IPS-18a (cell line): ENCODE measurements at regions not wholly inside any gene's neighbourhood (a gene's known extent, or its start where the extent isn't known, plus 50 kb on each side); places are given as distances from the start of the nearest gene placed in this dataset.

Experiments used
- H3K27ac ChIP-seq: one replicate; pipeline ENCODE4 v1.5.1; 2013; ENCODE audit warnings: low read length
- H3K27me3 ChIP-seq: one replicate; pipeline ENCODE4 v1.6.1; 2013; ENCODE audit warnings: mild to moderate bottlenecking, low read length; ENCODE audit not compliant: control insufficient read depth, insufficient read depth
- H3K36me3 ChIP-seq: one replicate; pipeline ENCODE4 v1.6.1; 2013; ENCODE audit warnings: low read depth, low read length; ENCODE audit not compliant: control insufficient read depth
- H3K4me1 ChIP-seq: one replicate; pipeline ENCODE4 v1.6.1; 2013; ENCODE audit warnings: low read depth, low read length; ENCODE audit not compliant: control insufficient read depth
- H3K4me3 ChIP-seq: one replicate; pipeline ENCODE4 v1.5.1; 2013; ENCODE audit warnings: low read length
- H3K9ac ChIP-seq: one replicate; pipeline ENCODE4 v1.6.1; 2013; ENCODE audit warnings: mild to moderate bottlenecking, low read length, moderate library complexity
- H3K9me3 ChIP-seq: one replicate; pipeline ENCODE4 v1.6.1; 2013; ENCODE audit warnings: low read depth, low read length; ENCODE audit not compliant: control insufficient read depth

DNA sequence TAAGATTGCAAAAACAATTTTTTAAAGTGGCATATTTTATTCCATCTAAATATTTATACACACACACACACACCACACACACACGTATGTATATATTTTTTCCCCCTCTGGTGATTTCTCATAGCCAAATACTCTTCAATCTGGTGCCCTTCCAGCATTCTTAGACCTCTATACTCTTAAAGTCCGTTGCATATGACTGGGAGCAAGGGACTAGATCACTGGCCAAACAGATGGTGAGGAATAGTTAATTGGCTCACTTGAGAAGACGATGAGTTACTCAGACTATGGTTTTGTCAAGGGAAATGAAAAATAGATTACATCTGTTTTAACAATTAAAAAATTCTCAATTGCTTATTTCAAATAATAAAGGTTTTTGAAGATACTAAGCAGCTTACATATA lies 512.5 kb upstream of the LRRTM4 start:
- no peak overlapping the region for H3K27ac ChIP-seq
- no peaks in the 10 kb centered on the region for H3K36me3 ChIP-seq
- peaks cover 17% of the 10 kb centered on the region for H3K9me3 ChIP-seq
- H3K27me3 ChIP-seq = no peaks in the 10 kb centered on the region
- peaks cover 13% of the 10 kb centered on the region for H3K4me1 ChIP-seq
- no peak overlapping the region for H3K4me3 ChIP-seq
- H3K9ac ChIP-seq = no peak overlapping the region

DNA sequence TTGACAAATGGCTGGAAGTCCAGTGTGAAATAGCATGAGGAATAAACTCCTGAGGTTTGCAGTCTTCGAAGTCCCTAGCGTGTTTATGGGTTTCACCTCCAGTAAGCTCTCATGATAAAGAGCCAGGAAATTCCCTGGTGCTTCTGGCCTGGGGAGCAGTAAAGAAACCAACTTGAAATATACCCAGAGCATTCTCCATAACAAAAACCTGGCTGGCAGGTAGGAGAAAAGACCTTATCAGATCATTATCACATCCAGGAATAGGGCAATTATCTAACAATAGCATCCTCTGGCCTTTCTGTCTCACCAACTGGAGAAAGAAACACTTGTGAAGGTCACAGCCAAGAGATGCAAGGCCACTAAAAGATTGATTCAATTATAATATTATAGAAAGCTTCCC lies 513.6 kb upstream of the LRRTM4 start:
- H3K27me3 ChIP-seq = no peaks in the 10 kb centered on the region
- no peaks in the 10 kb centered on the region for H3K36me3 ChIP-seq
- H3K4me3 ChIP-seq = no peak overlapping the region
- H3K9ac ChIP-seq = no peak overlapping the region
- H3K9me3 ChIP-seq = peaks cover 7% of the 10 kb centered on the region
- H3K4me1 ChIP-seq = peaks cover 13% of the 10 kb centered on the region
- no peak overlapping the region for H3K27ac ChIP-seq

DNA sequence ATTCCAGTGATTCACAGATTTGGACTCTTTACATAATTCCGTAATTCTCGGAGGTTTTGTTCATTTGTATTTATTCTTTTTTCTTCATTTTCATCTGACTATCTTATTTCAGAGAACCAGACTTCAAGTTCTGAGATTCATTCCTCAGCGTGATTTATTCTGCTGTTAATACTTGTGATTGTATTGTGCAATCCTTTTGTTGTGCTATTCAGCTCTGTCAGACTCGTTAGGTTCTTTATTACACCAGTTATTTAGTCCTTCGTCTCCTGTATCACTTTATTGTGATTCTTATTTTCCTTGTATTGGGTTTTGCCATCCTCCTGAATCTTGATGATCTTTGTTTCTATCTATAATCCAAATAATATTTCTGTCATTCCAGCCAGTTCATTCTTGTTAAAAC lies 529.3 kb upstream of the LRRTM4 start:
- Histone ChIP-seq H3K9me3 (peaks cover 3% of the 10 kb centered on the region), H3K9ac (no peak overlapping the region), H3K4me3 (no peak overlapping the region), H3K4me1 (no peaks in the 10 kb centered on the region), H3K27ac (no peak overlapping the region), H3K36me3 (no peaks in the 10 kb centered on the region), H3K27me3 (no peaks in the 10 kb centered on the region)

DNA sequence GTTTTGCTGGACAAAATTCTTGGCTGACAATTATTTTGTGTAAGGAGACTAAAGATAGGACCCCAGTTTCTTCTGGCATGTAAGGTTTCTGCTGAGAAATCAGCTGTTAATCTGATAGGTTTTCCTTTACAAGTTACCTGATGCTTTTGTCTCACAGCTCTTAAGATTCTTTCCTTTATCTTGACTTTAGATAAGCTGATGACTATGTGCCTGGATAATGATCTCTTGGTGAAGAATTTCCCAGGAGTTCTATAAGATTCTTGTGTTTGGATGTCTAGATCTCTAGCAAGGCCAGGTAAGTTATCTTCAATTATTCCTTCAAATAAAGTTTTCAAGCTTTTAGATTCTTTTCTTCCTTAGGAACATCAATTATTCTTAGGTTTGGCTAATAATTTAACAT lies 534.8 kb upstream of the LRRTM4 start:
- Histone ChIP-seq H3K27ac (no peak overlapping the region), H3K9me3 (no peaks in the 10 kb centered on the region), H3K4me1 (no peaks in the 10 kb centered on the region), H3K9ac (no peak overlapping the region), H3K27me3 (no peaks in the 10 kb centered on the region), H3K36me3 (no peaks in the 10 kb centered on the region), H3K4me3 (no peak overlapping the region)

DNA sequence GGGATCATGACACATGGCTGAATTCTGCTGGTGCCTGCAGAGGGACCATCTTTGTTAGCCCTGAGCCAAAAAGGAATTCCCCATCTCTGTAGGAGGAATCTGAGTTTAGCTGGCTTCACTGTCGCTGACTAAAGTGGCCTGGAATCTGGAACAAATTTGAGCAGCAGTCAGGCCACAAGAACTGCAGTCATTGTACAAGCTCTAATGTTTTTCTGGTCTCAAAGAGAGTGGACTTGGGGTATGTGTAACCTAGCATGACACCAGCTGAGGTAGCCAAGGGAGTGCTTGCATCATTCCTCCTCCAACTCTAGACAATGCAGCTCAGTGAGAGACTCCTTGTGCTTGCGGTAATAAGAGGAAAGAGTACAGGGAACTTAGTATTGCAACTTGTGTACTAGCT lies 539.1 kb upstream of the LRRTM4 start:
- H3K27ac ChIP-seq = no peak overlapping the region
- H3K9ac ChIP-seq = no peak overlapping the region
- no peaks in the 10 kb centered on the region for H3K36me3 ChIP-seq
- no peaks in the 10 kb centered on the region for H3K9me3 ChIP-seq
- no peak overlapping the region for H3K4me3 ChIP-seq
- no peaks in the 10 kb centered on the region for H3K27me3 ChIP-seq
- no peaks in the 10 kb centered on the region for H3K4me1 ChIP-seq

DNA sequence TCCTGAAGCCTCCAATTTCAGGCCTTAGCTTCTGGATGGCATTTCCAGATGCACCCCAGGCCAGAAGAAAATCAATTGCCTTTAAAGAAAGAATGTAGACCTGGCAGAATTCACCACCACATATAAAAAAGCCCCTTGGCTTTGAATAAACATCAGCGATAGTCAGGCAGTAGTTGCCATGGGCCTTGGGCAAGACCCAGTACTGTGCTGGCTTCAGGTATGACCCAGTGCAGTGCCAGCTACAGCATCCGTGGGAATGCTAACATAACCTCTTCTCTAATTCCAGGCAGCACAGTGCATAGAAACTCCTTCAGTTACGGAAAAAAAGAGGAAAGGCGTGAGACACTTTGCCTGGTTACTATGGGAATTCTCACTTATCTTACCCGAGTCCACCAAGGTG lies 539.6 kb upstream of the LRRTM4 start:
- Histone ChIP-seq H3K9ac (no peak overlapping the region), H3K4me1 (no peaks in the 10 kb centered on the region), H3K27ac (no peak overlapping the region), H3K4me3 (no peak overlapping the region), H3K9me3 (no peaks in the 10 kb centered on the region), H3K27me3 (no peaks in the 10 kb centered on the region), H3K36me3 (no peaks in the 10 kb centered on the region)

DNA sequence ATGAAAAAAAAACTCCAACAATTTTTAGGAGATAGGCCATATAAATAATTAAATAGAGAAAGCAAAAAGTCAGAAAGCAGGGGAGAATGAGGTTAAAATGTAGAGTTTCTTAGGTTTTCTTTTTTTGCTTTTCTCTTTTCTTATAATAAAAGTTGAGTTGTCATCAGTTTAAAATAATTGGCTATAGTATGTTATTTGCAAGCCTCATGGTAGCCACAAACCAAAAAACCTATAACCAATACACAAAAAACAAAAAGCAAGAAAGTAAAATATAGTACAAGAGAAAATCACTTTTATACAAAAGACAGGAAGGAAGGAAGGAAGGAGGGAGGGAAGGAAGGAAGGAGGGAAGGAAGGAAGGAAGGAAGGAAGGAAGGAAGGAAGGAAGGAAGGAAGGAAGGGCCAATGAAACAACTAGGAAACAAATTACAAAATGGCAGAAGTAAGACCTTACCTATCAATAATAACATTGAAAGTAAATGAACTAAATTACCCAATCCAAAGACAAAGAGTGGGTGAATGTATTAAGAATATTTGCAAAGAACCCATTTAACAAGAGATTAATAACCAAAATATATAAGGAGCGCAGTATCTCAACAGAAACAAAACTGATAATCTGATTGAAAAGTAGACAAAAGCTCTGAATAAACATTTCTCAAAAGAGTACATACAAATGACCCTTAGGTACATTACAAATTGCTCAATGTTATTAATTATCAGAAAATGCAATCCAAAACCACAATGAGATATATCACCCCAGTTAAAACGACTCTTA lies 541.3 kb upstream of the LRRTM4 start:
- Histone ChIP-seq H3K9me3 (no peaks in the 10 kb centered on the region), H3K9ac (no peak overlapping the region), H3K27ac (no peak overlapping the region), H3K4me3 (no peak overlapping the region), H3K27me3 (no peaks in the 10 kb centered on the region), H3K36me3 (no peaks in the 10 kb centered on the region), H3K4me1 (no peaks in the 10 kb centered on the region)

DNA sequence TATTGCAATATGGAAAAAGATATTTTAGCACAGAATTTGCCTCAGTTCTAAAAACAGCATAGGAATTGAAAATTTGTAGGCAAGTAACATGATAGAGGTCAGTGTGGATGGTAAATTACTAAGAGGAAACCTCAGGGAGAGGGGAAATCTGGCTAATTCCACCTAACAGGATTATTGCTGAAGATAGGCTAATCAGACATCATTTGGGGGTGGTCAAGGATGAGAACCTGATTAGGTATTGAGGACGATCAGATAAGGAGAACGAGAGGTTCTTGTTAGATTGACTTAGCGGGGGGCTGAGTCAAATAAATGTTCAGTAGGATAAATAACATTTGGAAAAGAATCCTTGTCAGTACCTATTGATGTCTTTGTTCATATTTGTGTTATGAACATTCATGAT lies 543.2 kb upstream of the LRRTM4 start:
- Histone ChIP-seq H3K9me3 (no peaks in the 10 kb centered on the region), H3K4me3 (no peak overlapping the region), H3K36me3 (no peaks in the 10 kb centered on the region), H3K4me1 (no peaks in the 10 kb centered on the region), H3K27me3 (no peaks in the 10 kb centered on the region), H3K27ac (no peak overlapping the region), H3K9ac (no peak overlapping the region)

DNA sequence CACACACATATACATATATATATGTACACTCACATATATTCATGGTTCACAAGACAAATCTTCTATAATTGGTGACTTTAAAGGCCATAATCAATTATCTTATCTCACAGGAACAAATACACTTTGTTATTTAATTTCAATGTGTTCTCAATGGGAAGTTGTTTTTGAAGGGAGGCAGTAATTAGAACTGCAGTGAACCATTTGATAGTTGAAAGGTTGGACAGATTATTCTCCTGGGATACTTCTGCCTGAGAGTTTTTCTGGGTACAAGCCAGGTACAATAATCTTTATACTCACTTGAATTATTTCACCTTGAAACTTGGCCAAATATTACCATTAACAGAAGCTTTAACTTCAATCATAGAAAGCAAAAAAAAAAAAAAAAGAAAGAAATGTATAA lies 546.6 kb upstream of the LRRTM4 start:
- H3K9me3 ChIP-seq = no peaks in the 10 kb centered on the region
- no peaks in the 10 kb centered on the region for H3K36me3 ChIP-seq

DNA sequence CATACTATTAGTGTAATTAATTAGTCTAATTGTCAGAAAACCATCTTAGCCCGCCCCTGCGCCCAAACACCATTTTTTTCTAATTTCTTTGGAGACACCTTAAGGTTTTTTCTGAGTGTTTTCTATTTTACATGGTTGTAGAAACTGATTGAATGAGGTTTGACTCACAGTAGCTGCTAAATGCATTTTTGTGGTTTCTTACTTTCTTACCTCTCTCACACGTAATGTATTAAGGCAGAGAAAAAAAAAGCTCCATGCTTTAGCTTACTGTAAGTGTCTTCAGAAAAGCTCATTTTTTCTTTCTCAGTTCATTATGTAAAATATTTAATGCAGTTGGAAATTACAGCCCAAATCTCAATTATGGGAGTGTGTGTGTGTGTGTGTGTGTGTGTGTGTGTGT lies 548.5 kb upstream of the LRRTM4 start:
- H3K4me1 ChIP-seq = no peaks in the 10 kb centered on the region
- H3K4me3 ChIP-seq = no peak overlapping the region
- H3K27ac ChIP-seq = no peak overlapping the region
- H3K9ac ChIP-seq = no peak overlapping the region
- no peaks in the 10 kb centered on the region for H3K36me3 ChIP-seq
- no peaks in the 10 kb centered on the region for H3K27me3 ChIP-seq
- H3K9me3 ChIP-seq = no peaks in the 10 kb centered on the region

More for the DNA sequence above, 546.6 kb upstream of the LRRTM4 start:
- Histone ChIP-seq H3K4me1 (no peaks in the 10 kb centered on the region), H3K9ac (no peak overlapping the region), H3K4me3 (no peak overlapping the region), H3K27me3 (no peaks in the 10 kb centered on the region), H3K27ac (no peak overlapping the region)

DNA sequence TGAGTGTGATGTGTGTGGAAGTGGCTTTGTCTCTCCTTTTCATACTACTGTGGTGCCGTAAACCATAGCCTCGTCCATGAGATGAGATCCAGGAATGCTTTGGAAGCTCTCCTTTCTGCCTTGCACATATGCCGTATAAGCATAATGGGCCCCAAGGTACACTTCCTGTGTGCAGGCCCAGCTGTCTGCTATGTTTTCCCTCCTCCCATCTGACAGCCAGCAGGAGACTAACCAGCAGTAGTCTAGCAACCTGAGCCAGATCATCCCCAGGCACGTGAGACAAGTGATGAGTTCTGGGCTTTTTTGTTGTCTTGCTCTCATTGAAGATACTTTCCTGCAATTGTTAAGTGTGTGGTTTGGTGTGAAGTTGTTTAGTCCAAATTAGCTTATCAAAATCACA lies 555.5 kb upstream of the LRRTM4 start:
- H3K27ac ChIP-seq = no peak overlapping the region
- no peaks in the 10 kb centered on the region for H3K36me3 ChIP-seq
- H3K27me3 ChIP-seq = no peaks in the 10 kb centered on the region
- no peak overlapping the region for H3K4me3 ChIP-seq
- H3K9ac ChIP-seq = no peak overlapping the region
- no peaks in the 10 kb centered on the region for H3K9me3 ChIP-seq
- no peaks in the 10 kb centered on the region for H3K4me1 ChIP-seq

DNA sequence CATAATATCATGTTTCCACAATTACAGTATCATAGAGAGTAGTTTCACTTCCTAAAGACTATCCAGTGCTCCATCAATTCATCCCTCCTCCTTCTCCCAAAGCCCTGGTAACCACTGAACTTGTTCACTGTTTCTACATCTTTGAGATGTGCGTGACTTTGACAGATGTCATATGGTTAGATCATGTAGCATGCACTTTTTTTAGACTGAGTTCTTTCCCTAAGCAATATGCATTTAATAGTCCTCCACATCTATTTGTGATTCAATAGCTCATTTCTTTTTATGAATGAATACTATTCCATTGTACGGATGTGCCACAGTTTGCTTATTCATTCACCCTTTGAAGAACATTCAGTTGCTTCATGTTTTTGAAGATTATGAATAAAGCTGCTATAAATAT lies 560.4 kb upstream of the LRRTM4 start:
- H3K36me3 ChIP-seq = no peaks in the 10 kb centered on the region
- H3K4me3 ChIP-seq = no peak overlapping the region
- H3K27me3 ChIP-seq = no peaks in the 10 kb centered on the region
- H3K27ac ChIP-seq = no peak overlapping the region
- H3K4me1 ChIP-seq = no peaks in the 10 kb centered on the region
- no peak overlapping the region for H3K9ac ChIP-seq
- no peaks in the 10 kb centered on the region for H3K9me3 ChIP-seq
